ENCODE measurements at regions not wholly inside any gene's neighbourhood (a gene's known extent, or its start where the extent isn't known, plus 50 kb on each side); places are given as distances from the start of the nearest gene placed in this dataset.

DNA sequence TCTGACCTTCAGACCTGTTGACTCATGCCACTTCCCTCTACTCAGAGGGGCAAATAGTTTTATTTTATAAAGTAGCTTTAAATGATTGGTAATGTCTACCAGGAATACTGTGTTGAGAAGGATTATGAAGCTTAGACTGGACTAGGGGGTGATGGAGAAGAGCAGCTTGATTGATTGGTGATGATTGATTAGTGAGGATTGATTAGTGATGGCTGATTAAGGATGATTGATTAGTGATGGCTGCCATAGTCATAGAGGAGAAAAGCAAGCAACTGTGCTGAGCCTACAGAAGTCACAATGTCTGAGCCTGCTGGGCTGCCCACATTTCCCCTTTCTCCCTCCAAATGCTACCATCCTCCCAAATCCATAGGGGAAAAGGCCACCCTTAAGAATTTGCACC is 206.8 kb upstream of the SALL1 start:
- Histone ChIP-seq H3K27ac (no peak overlapping the region), H3K36me3 (ENCODE audit: low read depth) (no peaks in the 10 kb centered on the region), H3K4me3 (no peak overlapping the region), H3K4me1 (replicated peaks; ENCODE audit: insufficient read depth) (no peaks in the 10 kb centered on the region), H3F3A (ENCODE audit: insufficient read depth, low read depth) (no peaks in the 10 kb centered on the region), H3K9me3 (ENCODE audit: insufficient read depth, low read depth) (no peaks in the 10 kb centered on the region), H3K79me2 (ENCODE audit: low read depth) (no peaks in the 10 kb centered on the region), H3K9me2 (ENCODE audit: insufficient read depth) (no peaks in the 10 kb centered on the region), H4K20me1 (ENCODE audit: insufficient read depth) (no peaks in the 10 kb centered on the region), H3K27me3 (ENCODE audit: insufficient read depth, low read depth) (peaks cover 4% of the 10 kb centered on the region), H2AFZ (no peak overlapping the region), H3K4me2 (no peak overlapping the region)
- ChIA-PET POLR2A (ENCODE audit: unreplicated experiment) (no interaction called here), CTCF (no interaction called here)
- intact Hi-C loops (cut with micrococcal nuclease; ENCODE audit: unreplicated experiment), result no loop called here
- DNase-seq, result no peak
- BruUV-seq (replicated peaks), result no TSS peak
- TF ChIP-seq CTCF (conservative IDR thresholded peaks at IDR 0.05) (no peak), EZH2 (IDR thresholded peaks at IDR 0.05; ENCODE audit: low read depth) (no peak)

DNA sequence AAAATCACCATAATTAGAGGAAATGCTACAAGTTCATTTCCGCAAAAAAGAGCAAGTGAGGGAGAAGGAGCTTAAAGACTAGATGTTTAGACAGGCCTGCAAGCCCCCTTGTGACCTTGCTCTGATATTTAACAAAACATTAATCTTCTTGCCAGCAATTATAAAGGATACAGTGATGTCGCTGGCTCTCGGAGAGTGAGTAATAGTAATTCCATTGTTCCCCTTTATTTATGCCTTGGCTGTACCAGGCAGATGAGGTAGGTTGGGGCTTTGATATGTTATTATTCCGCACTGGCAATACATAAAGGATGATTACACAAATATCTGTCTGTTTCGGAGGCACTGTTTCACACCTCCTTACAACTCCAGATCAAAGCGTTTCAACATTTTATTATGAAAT is 204.8 kb upstream of the SALL1 start:
- TF ChIP-seq CTCF (conservative IDR thresholded peaks at IDR 0.05) (no peak), EZH2 (IDR thresholded peaks at IDR 0.05; ENCODE audit: low read depth) (no peak)
- no peaks in the 10 kb centered on the region for H3F3A ChIP-seq (ENCODE audit: insufficient read depth, low read depth)
- no peak overlapping the region for H3K4me3 ChIP-seq
- H3K27ac ChIP-seq, result no peak overlapping the region
- BruUV-seq (replicated peaks), result no TSS peak
- H3K9me3 ChIP-seq (ENCODE audit: insufficient read depth, low read depth), result no peaks in the 10 kb centered on the region
- no peaks in the 10 kb centered on the region for H3K4me1 ChIP-seq (replicated peaks; ENCODE audit: insufficient read depth)
- H3K36me3 ChIP-seq (ENCODE audit: low read depth), result no peaks in the 10 kb centered on the region
- H4K20me1 ChIP-seq (ENCODE audit: insufficient read depth), result no peaks in the 10 kb centered on the region
- DNase-seq, result no peak
- H3K27me3 ChIP-seq (ENCODE audit: insufficient read depth, low read depth), result no peaks in the 10 kb centered on the region; the same call in 1 of the 2 replicates
- no peaks in the 10 kb centered on the region for H3K79me2 ChIP-seq (ENCODE audit: low read depth)
- CTCF ChIA-PET, result no interaction called here
- intact Hi-C loops (cut with micrococcal nuclease; ENCODE audit: unreplicated experiment), result no loop called here
- H3K4me2 ChIP-seq, result no peak overlapping the region
- no peak overlapping the region for H2AFZ ChIP-seq
- POLR2A ChIA-PET (ENCODE audit: unreplicated experiment), result no interaction called here
- H3K9me2 ChIP-seq (ENCODE audit: insufficient read depth), result no peaks in the 10 kb centered on the region

- Histone ChIP-seq H3K36me3 (ENCODE audit: low read depth) (no peaks in the 10 kb centered on the region), H3F3A (ENCODE audit: insufficient read depth, low read depth) (no peaks in the 10 kb centered on the region), H3K27ac (no peak overlapping the region), H3K9me3 (ENCODE audit: insufficient read depth, low read depth) (no peaks in the 10 kb centered on the region), H2AFZ (no peak overlapping the region), H3K9me2 (ENCODE audit: insufficient read depth) (no peaks in the 10 kb centered on the region), H4K20me1 (ENCODE audit: insufficient read depth) (no peaks in the 10 kb centered on the region), H3K4me2 (no peak overlapping the region), H3K4me3 (no peak overlapping the region), H3K4me1 (replicated peaks; ENCODE audit: insufficient read depth) (no peaks in the 10 kb centered on the region), H3K27me3 (ENCODE audit: insufficient read depth, low read depth) (no peaks in the 10 kb centered on the region; the same call in 1 of the 2 replicates), H3K79me2 (ENCODE audit: low read depth) (no peaks in the 10 kb centered on the region)
- no TSS peak for BruUV-seq (replicated peaks)
- CTCF ChIA-PET, result no interaction called here
- no peak for DNase-seq
- intact Hi-C loops (cut with micrococcal nuclease; ENCODE audit: unreplicated experiment), result no loop called here
- TF ChIP-seq EZH2 (IDR thresholded peaks at IDR 0.05; ENCODE audit: low read depth) (no peak), CTCF (conservative IDR thresholded peaks at IDR 0.05) (no peak)
- POLR2A ChIA-PET (ENCODE audit: unreplicated experiment), result no interaction called here
These were observed 204.1 kb upstream of the SALL1 start for GRCh38 chr16:51355195-51355594.
